GM12878 (cell line): ENCODE measurements at regions not wholly inside any gene's neighbourhood (a gene's known extent, or its start where the extent isn't known, plus 50 kb on each side); places are given as distances from the start of the nearest gene placed in this dataset.

ENCODE experiments used
- ATF7 ChIP-seq: fragments of 450-650 bp; IDR thresholded peaks from 2 replicates; pipeline ENCODE4 v1.6.1; 2016; ENCODE audit warnings: low read depth, mild to moderate bottlenecking
- CHD4 ChIP-seq: fragments of 200-600 bp; sonication (generic); IDR thresholded peaks from 2 replicates; pipeline ENCODE4 v1.6.1; 2016; ENCODE audit warnings: mild to moderate bottlenecking
- CTCF ChIP-seq, 3 experiments: IDR thresholded peaks in 2 of 3; conservative IDR thresholded peaks in 1 of 3; 2 replicates each; pipeline ENCODE4 v1.5.1; 2011; ENCODE audit warnings: low read depth in 3 of 3, low read length in 3 of 3, mild to moderate bottlenecking in 3 of 3, control low read depth in 2 of 3, moderate library complexity in 2 of 3, inconsistent platforms in 1 of 3, mixed read lengths in 1 of 3; ENCODE audit not compliant: control insufficient read depth in 2 of 3, insufficient read depth in 1 of 3; ENCODE audit errors: extremely low read depth in 1 of 3
- FOS ChIP-seq: IDR thresholded peaks from 3 replicates; pipeline ENCODE4 v1.6.1; 2011; ENCODE audit warnings: borderline replicate concordance; ENCODE audit not compliant: insufficient read length; ENCODE audit errors: extremely low read depth
- GABPA ChIP-seq: IDR thresholded peaks from 2 replicates; pipeline ENCODE4 v1.6.1; 2014; ENCODE audit warnings: antibody characterized with exemption, low read depth, mild to moderate bottlenecking, inconsistent platforms
- HDAC6 ChIP-seq: fragments of 200-600 bp; sonication (generic); IDR thresholded peaks from one replicate; pipeline ENCODE4 v1.8.0; 2017; ENCODE audit warnings: antibody characterized with exemption; ENCODE audit not compliant: unreplicated experiment
- PAX8 ChIP-seq: fragments of 450-650 bp; IDR thresholded peaks from 2 replicates; pipeline ENCODE4 v1.6.1; 2017; ENCODE audit warnings: mild to moderate bottlenecking, moderate library complexity
- POLR2AphosphoS5 ChIP-seq: IDR thresholded peaks from 2 replicates; pipeline ENCODE4 v1.6.1; 2011; ENCODE audit warnings: mild to moderate bottlenecking, low read length, inconsistent platforms
- RAD21 ChIP-seq: IDR thresholded peaks from 2 replicates; pipeline ENCODE4 v1.6.1; 2011; ENCODE audit warnings: mild to moderate bottlenecking, low read depth, low read length, moderate library complexity; ENCODE audit not compliant: insufficient read depth
- RBBP5 ChIP-seq: fragments of 200-600 bp; sonication (generic); conservative IDR thresholded peaks from 2 replicates; pipeline ENCODE4 v1.6.1; 2016
- ZNF274 ChIP-seq: IDR thresholded peaks from one replicate; pipeline ENCODE4 v1.8.0; 2011; ENCODE audit not compliant: insufficient read length, insufficient read depth
- ZNF687 ChIP-seq: fragments of 450-650 bp; IDR thresholded peaks from 2 replicates; pipeline ENCODE4 v1.6.1; 2017; ENCODE audit warnings: mild to moderate bottlenecking, moderate library complexity

GRCh38 chr6:148136586-148136985, 206.1 kb upstream of the SASH1 start:
- TF ChIP-seq CTCF (IDR thresholded peaks at IDR 0.05 in 2 of 3, conservative IDR thresholded peaks at IDR 0.05 in 1 of 3; ENCODE audit: control insufficient read depth in 2 of 3, extremely low read depth in 1 of 3, insufficient read depth in 1 of 3, low read depth in 3 of 3, low read length in 3 of 3) (no peak), GABPA (no peak), ZNF687 (no peak), RAD21 (no peak), POLR2AphosphoS5 (no peak), ZNF274 (no peak), ATF7 (no peak), PAX8 (no peak), RBBP5 (no peak), FOS (no peak), CHD4 (no peak), HDAC6 (no peak)
